Breast epithelium (tissue), 4 donors: ENCODE measurements at regions not wholly inside any gene's neighbourhood (a gene's known extent, or its start where the extent isn't known, plus 50 kb on each side); places are given as distances from the start of the nearest gene placed in this dataset.
"Not testable (repeated sequence)": the region's sequence is repeated elsewhere in the genome, so short reads cannot be mapped to it uniquely, and the experiment has no call there.

Experiments used
- DNase-seq, 2 donors: peaks; one replicate each; pipeline ENCODE4 v3.0.0-alpha.2; 2019; ENCODE audit warnings: low spot score in 2 of 2
- H3K27ac ChIP-seq, 2 donors: fragments of 200-600 bp; sonication (generic) in 1 of 2; one replicate each; pipeline ENCODE4 v1.5.1; 2016 to 2019; ENCODE audit warnings: mild to moderate bottlenecking in 1 of 2
- H3K27me3 ChIP-seq, 2 donors: fragments of 200-600 bp; sonication (generic) in 1 of 2; one replicate each; pipeline versions ENCODE4 v1.5.1 to v1.6.0; 2017 to 2019; ENCODE audit warnings: control low read depth in 1 of 2, mild to moderate bottlenecking in 1 of 2
- H3K36me3 ChIP-seq: fragments of 200-600 bp; one replicate; pipeline ENCODE4 v1.5.1; 2019
- H3K4me1 ChIP-seq, 2 donors: fragments of 200-600 bp; sonication (generic); one replicate each; pipeline ENCODE4 v1.5.1; 2016 to 2019; ENCODE audit warnings: control low read depth in 1 of 2
- H3K4me3 ChIP-seq, 3 donors: fragments of 200-600 bp; sonication (generic); 1 replicate in 2 of 3; 2 replicates in 1 of 3; pipeline ENCODE4 v1.5.1; 2016 to 2019; ENCODE audit warnings: mild to moderate bottlenecking in 3 of 3, moderate library complexity in 2 of 3
- H3K9me3 ChIP-seq, 2 donors: fragments of 200-600 bp; sonication (generic) in 1 of 2; one replicate each; pipeline ENCODE4 v1.5.1; 2016 to 2019; ENCODE audit warnings: control low read depth in 1 of 2
- intact Hi-C: fragments of 100-400 bp; cut with DNase I; formaldehyde crosslinking; loops from one replicate; pipeline ENCODE4 v1.15.1; 2023; ENCODE audit warnings: low total_unique reads

DNA sequence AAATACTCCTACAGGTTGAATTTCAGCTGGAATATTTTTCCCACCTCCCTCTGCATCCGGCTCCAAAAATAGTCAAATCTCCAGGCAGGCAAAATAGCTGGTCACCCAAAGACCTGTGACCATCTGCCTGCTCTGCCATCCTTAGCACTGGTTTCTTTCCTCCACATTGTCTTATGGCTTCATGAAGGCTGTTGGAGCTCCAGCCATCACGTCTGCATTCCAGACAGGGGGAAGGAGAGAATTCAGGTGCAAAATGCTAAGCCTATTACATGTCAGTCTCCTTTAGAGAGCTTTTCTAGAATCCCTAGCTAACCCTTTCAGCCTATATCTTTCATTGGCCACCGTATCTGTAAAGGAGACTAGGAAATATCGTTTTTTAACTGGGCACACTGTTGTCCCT lies 367.7 kb downstream of the BCL2L11 start:
- H3K4me1 ChIP-seq, H3K9me3 ChIP-seq, H3K36me3 ChIP-seq, H3K27ac ChIP-seq, H3K4me3 ChIP-seq, DNase-seq, H3K27me3 ChIP-seq, intact Hi-C loops: not testable (repeated sequence)

GRCh38 chr2:111489460-111489859 lies 368.7 kb downstream of the BCL2L11 start:
- H3K27ac ChIP-seq, H3K9me3 ChIP-seq, DNase-seq, H3K4me3 ChIP-seq, intact Hi-C loops, H3K4me1 ChIP-seq, H3K27me3 ChIP-seq, H3K36me3 ChIP-seq: not testable (repeated sequence)

- H3K4me1 ChIP-seq, H3K27me3 ChIP-seq, DNase-seq, H3K4me3 ChIP-seq, H3K36me3 ChIP-seq, intact Hi-C loops, H3K9me3 ChIP-seq: not testable (repeated sequence)
- H3K27ac ChIP-seq, result peak overlapping the region in 1 of 2 donors; percentile 32
Observed at GRCh38 chr2:111491181-111491580, 370.5 kb downstream of the BCL2L11 start.

DNA sequence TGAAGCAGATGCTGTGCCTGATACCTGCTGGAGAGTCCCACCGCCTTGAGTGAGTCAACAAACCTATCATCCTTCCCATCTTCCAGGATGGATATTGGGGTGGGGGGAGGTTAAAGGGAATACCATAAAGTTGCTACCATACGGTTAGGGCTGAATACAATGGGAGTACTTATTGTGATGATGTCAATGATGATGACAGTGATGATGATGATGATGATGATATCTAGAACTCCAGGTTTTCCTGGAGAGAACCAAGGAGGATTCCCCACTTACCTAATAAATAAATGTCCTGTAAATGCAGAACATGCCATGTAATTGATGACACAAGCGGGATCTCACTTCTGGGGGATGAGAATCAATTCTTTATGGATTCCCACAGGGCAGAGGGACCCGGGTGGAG lies 370.9 kb downstream of the BCL2L11 start:
- H3K4me3 ChIP-seq, H3K36me3 ChIP-seq, H3K4me1 ChIP-seq, H3K9me3 ChIP-seq, DNase-seq, intact Hi-C loops, H3K27me3 ChIP-seq: not testable (repeated sequence)
- peak overlapping the region in 1 of 2 donors; percentile 32 for H3K27ac ChIP-seq

- Histone ChIP-seq H3K27ac (peak overlapping the region; percentile 45 to 83), H3K4me3 (peak overlapping the region; percentile 11 to 58 (median 22))
- H3K9me3 ChIP-seq, H3K4me1 ChIP-seq, intact Hi-C loops, DNase-seq, H3K27me3 ChIP-seq, H3K36me3 ChIP-seq: not testable (repeated sequence)
Observed at GRCh38 chr2:111492995-111493719, 372.4 kb downstream of the BCL2L11 start.

DNA sequence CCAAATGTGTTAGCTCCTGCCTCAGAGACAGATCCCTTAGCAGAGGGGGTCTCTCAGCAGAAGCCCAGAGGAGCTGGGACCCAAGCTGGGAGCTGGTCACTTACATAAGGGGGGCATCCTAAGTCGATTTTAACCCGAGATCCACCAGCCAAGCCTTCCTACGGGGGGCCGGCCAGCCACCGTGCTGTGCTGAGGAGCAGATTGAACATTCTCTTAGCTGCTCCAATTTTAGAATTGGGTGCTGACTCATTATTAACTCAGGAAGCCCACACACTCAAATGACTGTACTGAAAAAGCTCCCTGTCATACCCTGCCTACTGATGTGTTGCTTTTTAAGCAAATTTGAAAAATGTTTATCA lies 373.0 kb downstream of the BCL2L11 start:
- intact Hi-C loops, result not testable (repeated sequence)

GRCh38 chr2:111494288-111494980 lies 373.7 kb downstream of the BCL2L11 start:
- intact Hi-C loops, H3K4me1 ChIP-seq, H3K9me3 ChIP-seq, H3K36me3 ChIP-seq, DNase-seq, H3K27me3 ChIP-seq: not testable (repeated sequence)
- peak overlapping the region; percentile 24 to 56 (median 38) for H3K4me3 ChIP-seq
- peak overlapping the region; percentile 72 to 73 for H3K27ac ChIP-seq

More for the DNA sequence above, 373.0 kb downstream of the BCL2L11 start:
- not testable (repeated sequence) for H3K36me3 ChIP-seq, H3K27me3 ChIP-seq, DNase-seq, H3K9me3 ChIP-seq, H3K4me1 ChIP-seq
- H3K27ac ChIP-seq, result peak overlapping the region; percentile 45 to 83
- peak overlapping the region; percentile 11 to 58 (median 22) for H3K4me3 ChIP-seq

DNA sequence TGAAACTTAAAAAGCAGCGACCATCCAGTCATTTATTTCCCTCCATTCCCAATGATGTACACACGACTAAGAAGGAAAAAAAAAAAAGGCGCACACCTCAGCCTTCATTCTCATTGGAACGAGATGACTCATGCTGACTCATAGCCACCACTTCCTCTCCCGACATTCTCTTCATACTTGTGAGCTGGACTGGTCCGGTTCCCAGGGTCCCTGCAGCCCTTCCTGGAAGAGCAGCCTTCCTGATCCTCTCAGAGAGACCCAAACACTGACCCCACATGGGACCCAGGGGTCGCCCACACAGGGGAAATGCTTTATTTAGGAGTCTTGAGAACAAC lies 374.2 kb downstream of the BCL2L11 start:
- H3K9me3 ChIP-seq, H3K36me3 ChIP-seq, H3K27me3 ChIP-seq, H3K4me1 ChIP-seq, DNase-seq, intact Hi-C loops: not testable (repeated sequence)
- H3K27ac ChIP-seq, result peak overlapping the region; percentile 73 to 79
- H3K4me3 ChIP-seq, result peak overlapping the region in 2 of 3 donors; percentile 38 to 56

- H3K4me1 ChIP-seq, H3K36me3 ChIP-seq, H3K4me3 ChIP-seq, H3K9me3 ChIP-seq, DNase-seq, intact Hi-C loops, H3K27me3 ChIP-seq: not testable (repeated sequence)
- H3K27ac ChIP-seq, result peak overlapping the region; percentile 63 to 79
Observed at GRCh38 chr2:111495636-111496035, 374.9 kb downstream of the BCL2L11 start.

GRCh38 chr2:111496176-111496575 lies 375.5 kb downstream of the BCL2L11 start:
- H3K4me3 ChIP-seq, intact Hi-C loops, H3K27me3 ChIP-seq, H3K9me3 ChIP-seq, H3K36me3 ChIP-seq, DNase-seq, H3K4me1 ChIP-seq: not testable (repeated sequence)
- peak overlapping the region; percentile 63 to 79 for H3K27ac ChIP-seq

DNA sequence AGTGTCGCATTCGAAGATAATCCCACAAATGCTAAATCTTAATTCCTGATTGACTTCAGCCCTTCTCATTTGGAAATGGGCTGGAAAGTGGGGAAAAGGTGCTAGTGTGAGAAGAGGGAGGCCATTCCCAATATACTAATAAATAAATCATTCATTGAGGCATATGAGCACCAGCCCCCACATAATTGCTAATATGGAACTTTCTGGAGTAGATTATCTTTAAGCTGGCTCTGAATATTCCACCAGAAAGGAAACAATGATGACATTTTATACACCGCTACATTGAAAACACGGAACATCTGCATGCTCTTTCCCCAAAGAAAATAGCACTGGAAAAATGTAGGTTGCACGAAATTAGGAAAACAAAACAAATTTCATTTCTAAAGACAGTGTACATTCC lies 376.1 kb downstream of the BCL2L11 start:
- H3K27ac ChIP-seq, result peak overlapping the region in 1 of 2 donors; percentile 33
- not testable (repeated sequence) for DNase-seq, H3K9me3 ChIP-seq

GRCh38 chr2:111497270-111497669 lies 376.6 kb downstream of the BCL2L11 start:
- H3K9me3 ChIP-seq, DNase-seq, H3K27ac ChIP-seq: not testable (repeated sequence)

More for the DNA sequence above, 376.1 kb downstream of the BCL2L11 start:
- H3K4me3 ChIP-seq, H3K27me3 ChIP-seq, H3K4me1 ChIP-seq, intact Hi-C loops, H3K36me3 ChIP-seq: not testable (repeated sequence)

DNA sequence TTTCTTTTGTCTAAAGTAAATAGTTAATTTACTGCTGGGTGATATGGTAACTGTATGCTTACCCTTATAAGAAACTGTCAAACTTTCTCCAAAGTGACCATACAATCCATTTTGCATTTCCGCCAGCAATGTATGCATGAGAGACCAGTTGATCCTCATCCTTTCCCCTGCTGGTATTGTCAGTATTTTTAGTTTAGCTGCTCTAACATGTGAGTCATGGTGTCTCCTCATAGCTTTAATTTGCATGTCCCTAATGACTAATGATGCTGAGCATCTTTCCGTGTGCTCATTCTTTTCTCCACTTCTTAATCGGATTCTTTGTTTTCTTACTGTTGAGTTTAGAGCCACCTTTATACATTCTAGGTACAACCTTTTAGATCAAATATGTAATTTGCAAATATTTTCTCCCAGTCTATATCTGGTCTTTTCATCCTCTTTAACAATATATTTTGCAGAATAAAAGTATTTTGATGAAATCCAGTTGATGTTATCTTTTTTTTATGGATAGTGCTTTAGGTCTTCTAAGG lies 379.9 kb downstream of the BCL2L11 start:
- DNase-seq, H3K36me3 ChIP-seq, H3K27ac ChIP-seq, H3K27me3 ChIP-seq, H3K4me1 ChIP-seq, H3K4me3 ChIP-seq, H3K9me3 ChIP-seq, intact Hi-C loops: not testable (repeated sequence)

More at GRCh38 chr2:111497270-111497669, 376.6 kb downstream of the BCL2L11 start:
- H3K36me3 ChIP-seq, H3K4me3 ChIP-seq, H3K4me1 ChIP-seq, H3K27me3 ChIP-seq, intact Hi-C loops: not testable (repeated sequence)
